Panc1 (cell line): ENCODE measurements at regions not wholly inside any gene's neighbourhood (a gene's known extent, or its start where the extent isn't known, plus 50 kb on each side); places are given as distances from the start of the nearest gene placed in this dataset.

Experiments used
- ATAC-seq: fragments of 200-7000 bp; cut with Tn5 transposase; 2 replicates; pipeline ENCODE4 v1.9.1; 2020; ENCODE audit warnings: mild to moderate bottlenecking, moderate library complexity
- BruUV-seq: library from RNA; stranded (reverse); fragments of 400-500 nt; replicated peaks from 2 replicates; lab custom pipeline; 2021; lab: Mats Ljungman, UMichigan
- CTCF ChIA-PET: fragments of 300-600 bp; sonication (Branson Sonifier 250); formaldehyde crosslinking; loops from one replicate; lab custom pipeline; 2022; ENCODE audit warnings: antibody characterized with exemption; lab: Charles Lee
- POLR2A ChIA-PET: fragments of 300-600 bp; sonication (Branson Sonifier 250); formaldehyde crosslinking; loops from one replicate; lab custom pipeline; 2022; ENCODE audit warnings: antibody characterized with exemption; lab: Charles Lee
- DNase-seq: peaks from one replicate; pipeline ENCODE4 v3.0.0-alpha.2; 2010; ENCODE audit warnings: low read depth, low spot score
- H3K27ac ChIP-seq: 2 replicates; pipeline ENCODE4 v1.5.1; 2011; ENCODE audit warnings: mild to moderate bottlenecking, low read length, inconsistent platforms
- H3K27me3 ChIP-seq: fragments of 200-500 bp; sonication (Bioruptor generic); 2 replicates; pipeline ENCODE4 v1.6.0; 2014; ENCODE audit warnings: low read length, inconsistent platforms; ENCODE audit not compliant: control insufficient read depth, insufficient read depth
- H3K36me3 ChIP-seq: fragments of 200-500 bp; sonication (Bioruptor generic); 2 replicates; pipeline ENCODE4 v1.5.1; 2014; ENCODE audit warnings: inconsistent platforms, mild to moderate bottlenecking, low read length, moderate library complexity; ENCODE audit not compliant: control insufficient read depth, insufficient read depth
- H3K4me1 ChIP-seq: 2 replicates; pipeline ENCODE4 v1.5.1; 2011; ENCODE audit warnings: inconsistent platforms, mild to moderate bottlenecking, low read length, moderate library complexity; ENCODE audit not compliant: control insufficient read depth, insufficient read depth
- H3K4me3 ChIP-seq, 2 experiments: 2 replicates each; pipeline ENCODE4 v1.5.1; 2011 to 2012; ENCODE audit warnings: low read depth in 2 of 2, low read length in 2 of 2, mild to moderate bottlenecking in 2 of 2, inconsistent platforms in 1 of 2, moderate library complexity in 1 of 2
- H3K9me3 ChIP-seq: fragments of 200-500 bp; sonication (Bioruptor generic); 2 replicates; pipeline ENCODE4 v1.5.1; 2014; ENCODE audit warnings: low read depth, mild to moderate bottlenecking, inconsistent platforms, low read length, moderate library complexity; ENCODE audit not compliant: control insufficient read depth, insufficient read depth
- POLR2AphosphoS5 ChIP-seq: IDR thresholded peaks from 2 replicates; pipeline ENCODE4 v1.6.1; 2012; ENCODE audit warnings: mild to moderate bottlenecking, low read depth, low read length, moderate library complexity
- SIN3A ChIP-seq: IDR thresholded peaks from 2 replicates; pipeline ENCODE4 v1.6.1; 2012; ENCODE audit warnings: low read depth, mild to moderate bottlenecking, low read length, moderate library complexity, borderline replicate concordance; ENCODE audit not compliant: insufficient read depth
- TCF7L2 ChIP-seq: IDR thresholded peaks from 2 replicates; pipeline ENCODE4 v1.6.1; 2011; ENCODE audit warnings: mild to moderate bottlenecking, low read depth, low read length, inconsistent platforms
- in situ Hi-C: cut with HindIII; loops from 2 replicates; pipeline ENCODE4 v1.10.0; 2016; ENCODE audit warnings: low sequenced_read_pairs, low pct_unique_long_range_greater_than_20kb
- intact Hi-C: fragments of 100-400 bp; cut with micrococcal nuclease; formaldehyde crosslinking; loops from one replicate; pipeline ENCODE4 v1.10.0; 2022; ENCODE audit not compliant: unreplicated experiment
- TF ChIP-seq, protein P1 (sequence below): fragments of 450-650 bp; IDR thresholded peaks from 2 replicates; pipeline ENCODE4 v1.5.1; 2017; ENCODE audit warnings: mild to moderate bottlenecking
- TF ChIP-seq, protein P2 (sequence below), 2 experiments: IDR thresholded peaks; 2 replicates each; pipeline ENCODE4 v1.6.1; 2011 to 2012; ENCODE audit warnings: low read depth in 2 of 2, control low read depth in 1 of 2, low read length in 1 of 2, mild to moderate bottlenecking in 1 of 2, moderate library complexity in 1 of 2; ENCODE audit not compliant: insufficient read depth in 1 of 2

DNA sequence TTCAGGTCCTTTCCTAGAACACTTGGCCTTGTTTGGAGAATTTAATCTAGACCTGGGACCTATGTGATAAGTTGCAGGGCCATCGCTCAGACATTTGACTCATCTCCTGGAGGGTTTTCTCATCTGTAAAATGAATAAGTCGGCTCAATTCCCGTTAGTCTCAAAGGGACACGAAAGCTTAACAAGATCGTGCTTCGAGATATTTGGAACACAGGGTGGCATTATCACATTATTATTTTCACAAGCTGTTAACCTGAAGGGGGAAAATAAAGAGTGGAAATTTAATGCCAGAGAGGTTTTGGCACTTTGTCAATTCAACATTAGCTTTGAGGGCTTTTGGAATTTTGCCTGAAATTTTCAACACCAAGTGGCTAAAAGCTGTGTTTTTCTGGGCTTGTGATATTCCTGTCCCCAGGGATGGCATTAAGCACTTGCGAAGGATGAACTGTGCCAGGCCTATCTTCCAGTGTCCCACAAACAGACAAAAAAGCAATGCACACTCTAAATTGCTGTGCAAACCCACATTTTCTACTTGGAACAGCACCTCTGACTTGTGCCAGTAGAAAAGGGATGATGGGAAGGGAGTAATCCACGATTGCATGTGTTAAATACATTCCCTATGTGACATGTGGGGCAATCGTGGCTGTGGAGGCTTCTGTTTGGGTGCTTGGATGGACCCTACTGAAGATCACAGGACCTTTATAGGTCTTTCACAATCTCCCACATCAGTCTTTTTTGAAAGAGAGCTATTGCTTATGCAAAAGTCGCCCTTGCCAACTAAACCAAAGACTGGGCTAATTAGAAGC lies 478.7 kb downstream of the MFSD1 start:
- CTCF ChIA-PET = no interaction called here
- in situ Hi-C loops = no loop called here

DNA sequence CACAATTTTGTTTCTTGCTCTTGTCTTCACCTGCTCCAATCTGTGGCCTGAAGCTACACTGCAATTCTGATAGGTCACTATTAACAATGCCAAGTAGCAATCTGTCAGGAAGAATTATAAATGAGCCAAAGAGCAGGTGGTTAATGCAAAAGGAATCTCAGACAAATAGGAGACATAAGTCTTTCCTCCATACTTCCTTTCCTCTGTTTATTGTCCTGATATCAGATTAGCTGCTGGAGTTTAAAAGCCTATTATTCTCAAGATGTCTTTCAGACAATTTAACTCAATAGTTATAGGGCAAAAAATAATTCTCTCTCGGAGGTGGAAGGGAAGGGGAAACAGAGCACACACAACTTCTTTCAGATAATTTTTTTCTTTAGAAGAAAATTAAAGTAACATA lies 491.6 kb downstream of the MFSD1 start:
- BruUV-seq = no TSS peak

More for the DNA sequence above, 478.7 kb downstream of the MFSD1 start:
- Histone ChIP-seq H3K36me3 (no peaks in the 10 kb centered on the region), H3K4me3 (no peak overlapping the region), H3K27me3 (peaks cover 3% of the 10 kb centered on the region; the same call in 1 of the 2 replicates), H3K4me1 (no peaks in the 10 kb centered on the region), H3K9me3 (no peaks in the 10 kb centered on the region), H3K27ac (no peak overlapping the region)
- POLR2A ChIA-PET = no interaction called here
- TF ChIP-seq POLR2AphosphoS5 (no peak), SIN3A (no peak), TCF7L2 (no peak)
- TF ChIP-seq, protein P1, sequence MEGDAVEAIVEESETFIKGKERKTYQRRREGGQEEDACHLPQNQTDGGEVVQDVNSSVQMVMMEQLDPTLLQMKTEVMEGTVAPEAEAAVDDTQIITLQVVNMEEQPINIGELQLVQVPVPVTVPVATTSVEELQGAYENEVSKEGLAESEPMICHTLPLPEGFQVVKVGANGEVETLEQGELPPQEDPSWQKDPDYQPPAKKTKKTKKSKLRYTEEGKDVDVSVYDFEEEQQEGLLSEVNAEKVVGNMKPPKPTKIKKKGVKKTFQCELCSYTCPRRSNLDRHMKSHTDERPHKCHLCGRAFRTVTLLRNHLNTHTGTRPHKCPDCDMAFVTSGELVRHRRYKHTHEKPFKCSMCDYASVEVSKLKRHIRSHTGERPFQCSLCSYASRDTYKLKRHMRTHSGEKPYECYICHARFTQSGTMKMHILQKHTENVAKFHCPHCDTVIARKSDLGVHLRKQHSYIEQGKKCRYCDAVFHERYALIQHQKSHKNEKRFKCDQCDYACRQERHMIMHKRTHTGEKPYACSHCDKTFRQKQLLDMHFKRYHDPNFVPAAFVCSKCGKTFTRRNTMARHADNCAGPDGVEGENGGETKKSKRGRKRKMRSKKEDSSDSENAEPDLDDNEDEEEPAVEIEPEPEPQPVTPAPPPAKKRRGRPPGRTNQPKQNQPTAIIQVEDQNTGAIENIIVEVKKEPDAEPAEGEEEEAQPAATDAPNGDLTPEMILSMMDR = no peak
- TF ChIP-seq, protein P2, sequence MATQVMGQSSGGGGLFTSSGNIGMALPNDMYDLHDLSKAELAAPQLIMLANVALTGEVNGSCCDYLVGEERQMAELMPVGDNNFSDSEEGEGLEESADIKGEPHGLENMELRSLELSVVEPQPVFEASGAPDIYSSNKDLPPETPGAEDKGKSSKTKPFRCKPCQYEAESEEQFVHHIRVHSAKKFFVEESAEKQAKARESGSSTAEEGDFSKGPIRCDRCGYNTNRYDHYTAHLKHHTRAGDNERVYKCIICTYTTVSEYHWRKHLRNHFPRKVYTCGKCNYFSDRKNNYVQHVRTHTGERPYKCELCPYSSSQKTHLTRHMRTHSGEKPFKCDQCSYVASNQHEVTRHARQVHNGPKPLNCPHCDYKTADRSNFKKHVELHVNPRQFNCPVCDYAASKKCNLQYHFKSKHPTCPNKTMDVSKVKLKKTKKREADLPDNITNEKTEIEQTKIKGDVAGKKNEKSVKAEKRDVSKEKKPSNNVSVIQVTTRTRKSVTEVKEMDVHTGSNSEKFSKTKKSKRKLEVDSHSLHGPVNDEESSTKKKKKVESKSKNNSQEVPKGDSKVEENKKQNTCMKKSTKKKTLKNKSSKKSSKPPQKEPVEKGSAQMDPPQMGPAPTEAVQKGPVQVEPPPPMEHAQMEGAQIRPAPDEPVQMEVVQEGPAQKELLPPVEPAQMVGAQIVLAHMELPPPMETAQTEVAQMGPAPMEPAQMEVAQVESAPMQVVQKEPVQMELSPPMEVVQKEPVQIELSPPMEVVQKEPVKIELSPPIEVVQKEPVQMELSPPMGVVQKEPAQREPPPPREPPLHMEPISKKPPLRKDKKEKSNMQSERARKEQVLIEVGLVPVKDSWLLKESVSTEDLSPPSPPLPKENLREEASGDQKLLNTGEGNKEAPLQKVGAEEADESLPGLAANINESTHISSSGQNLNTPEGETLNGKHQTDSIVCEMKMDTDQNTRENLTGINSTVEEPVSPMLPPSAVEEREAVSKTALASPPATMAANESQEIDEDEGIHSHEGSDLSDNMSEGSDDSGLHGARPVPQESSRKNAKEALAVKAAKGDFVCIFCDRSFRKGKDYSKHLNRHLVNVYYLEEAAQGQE (IDR thresholded peaks at IDR 0.05; ENCODE audit: insufficient read depth in 1 of 2, low read depth in 2 of 2, low read length in 1 of 2) = no peak
- intact Hi-C loops = no loop called here
- DNase-seq (no peak), ATAC-seq (no peak)
- BruUV-seq = no TSS peak

More for the DNA sequence above, 491.6 kb downstream of the MFSD1 start:
- CTCF ChIA-PET = no interaction called here
- H3K27ac ChIP-seq = no peak overlapping the region
- TF ChIP-seq, protein P1 = no peak
- TF ChIP-seq SIN3A (no peak), POLR2AphosphoS5 (no peak), TCF7L2 (no peak)
- TF ChIP-seq, protein P2 (IDR thresholded peaks at IDR 0.05; ENCODE audit: insufficient read depth in 1 of 2, low read depth in 2 of 2, low read length in 1 of 2) = no peak
- in situ Hi-C loops = no loop called here
- DNase-seq (no peak), ATAC-seq (no peak)
- intact Hi-C loops = no loop called here
- H3K27me3 ChIP-seq = no peaks in the 10 kb centered on the region
- no peaks in the 10 kb centered on the region for H3K9me3 ChIP-seq
- no peaks in the 10 kb centered on the region for H3K4me1 ChIP-seq
- no peak overlapping the region for H3K4me3 ChIP-seq
- POLR2A ChIA-PET = no interaction called here
- H3K36me3 ChIP-seq = no peaks in the 10 kb centered on the region
